A549 (cell line): ENCODE measurements at regions not wholly inside any gene's neighbourhood (a gene's known extent, or its start where the extent isn't known, plus 50 kb on each side); places are given as distances from the start of the nearest gene placed in this dataset.

ENCODE experiments used
- ATAC-seq, 2 experiments: fragments of 200-7000 bp in 1 of 2; fragments of >200 bp in 1 of 2; cut with Nextera tagmentation in 1 of 2; cut with Tn5 transposase in 1 of 2; 3 replicates each; pipeline versions ENCODE4 v1.8.0 to v1.9.1; 2018 to 2020; ENCODE audit warnings: mild to moderate bottlenecking in 1 of 2, moderate library complexity in 1 of 2
- CTCF ChIA-PET: fragments of 300-600 bp; sonication (Branson Sonifier 250); formaldehyde crosslinking; extraction: SDS; loops from one replicate; lab custom pipeline; 2021; ENCODE audit warnings: antibody characterized with exemption, inconsistent platforms; lab: Yijun Ruan, JAX
- POLR2A ChIA-PET: fragments of 350-600 bp; formaldehyde crosslinking; extraction: SDS; loops from one replicate; lab custom pipeline; 2021; ENCODE audit warnings: antibody characterized with exemption, inconsistent platforms; lab: Yijun Ruan, JAX
- DNase-seq, 2 experiments: peaks; one replicate each; pipeline versions ENCODE4 v3.0.0 to v3.0.0-alpha.2; 2011 to 2016; ENCODE audit warnings: low read depth in 1 of 2, low spot score in 1 of 2
- FAIRE-seq: peaks from 2 replicates; lab custom pipeline; 2011; peaks lifted over from hg19 to GRCh38; lab: Jason Lieb, UNC
- H3K27ac ChIP-seq, 2 experiments: fragments of >200 bp; sonication (Bioruptor Twin); formaldehyde crosslinking; 3 replicates each; pipeline ENCODE4 v1.5.1; 2016 to 2017
- H3K4me1 ChIP-seq: fragments of >200 bp; sonication (Bioruptor Twin); formaldehyde crosslinking; 3 replicates; pipeline ENCODE4 v1.6.1; 2016
- H3K4me2 ChIP-seq: fragments of >200 bp; sonication (Bioruptor Twin); formaldehyde crosslinking; 3 replicates; pipeline ENCODE4 v1.6.1; 2016
- H3K4me3 ChIP-seq: fragments of >200 bp; sonication (Bioruptor Twin); formaldehyde crosslinking; 3 replicates; pipeline ENCODE4 v1.5.1; 2016
- H3K9me3 ChIP-seq: fragments of >200 bp; sonication (Bioruptor Twin); formaldehyde crosslinking; 3 replicates; pipeline ENCODE4 v1.6.1; 2016
- CTCF ChIP-seq: fragments of >200 bp; sonication (Bioruptor Twin); formaldehyde crosslinking; IDR thresholded peaks from 3 replicates; pipeline ENCODE4 v1.5.1; 2016
- E2F6 ChIP-seq: IDR thresholded peaks from 2 replicates; pipeline ENCODE4 v1.6.1; 2012; ENCODE audit warnings: low read depth, borderline replicate concordance
- EHMT2 ChIP-seq: fragments of 200-600 bp; sonication (generic); IDR thresholded peaks from 2 replicates; pipeline ENCODE4 v1.6.1; 2016; ENCODE audit warnings: antibody characterized with exemption, low read depth, mild to moderate bottlenecking, moderate library complexity
- ELK1 ChIP-seq: fragments of 150-350 bp; IDR thresholded peaks from 2 replicates; pipeline ENCODE4 v1.6.1; 2014; ENCODE audit warnings: low read depth, mild to moderate bottlenecking, low read length
- EP300 ChIP-seq, 2 experiments: fragments of >200 bp; sonication (Bioruptor Twin); formaldehyde crosslinking; IDR thresholded peaks; 2 replicates in 1 of 2; 3 replicates in 1 of 2; pipeline ENCODE4 v1.6.1; 2016 to 2017
- HES2 ChIP-seq: fragments of >200 bp; sonication (Bioruptor Twin); formaldehyde crosslinking; IDR thresholded peaks from 2 replicates; pipeline ENCODE4 v1.6.1; 2016
- HOXA7 ChIP-seq: fragments of 250-450 bp; sonication (Bioruptor Pico); IDR thresholded peaks from 2 replicates; pipeline ENCODE4 v1.5.0; 2020; ENCODE audit warnings: mild to moderate bottlenecking, moderate library complexity
- KDM1A ChIP-seq: fragments of 200-600 bp; sonication (generic); IDR thresholded peaks from 2 replicates; pipeline ENCODE4 v1.6.1; 2016; ENCODE audit warnings: low read depth, mild to moderate bottlenecking
- KDM5A ChIP-seq: fragments of 200-600 bp; sonication (generic); IDR thresholded peaks from 2 replicates; pipeline ENCODE4 v1.6.1; 2016; ENCODE audit warnings: antibody characterized with exemption, mild to moderate bottlenecking
- MAFK ChIP-seq: fragments of 450-650 bp; IDR thresholded peaks from 2 replicates; pipeline ENCODE4 v1.6.1; 2014; ENCODE audit not compliant: partially characterized antibody
- MYC ChIP-seq: IDR thresholded peaks from 2 replicates; pipeline ENCODE4 v1.6.1; 2012; ENCODE audit warnings: mild to moderate bottlenecking, inconsistent platforms, low read length, improper control_type of control experiment, borderline replicate concordance
- NFE2L2 ChIP-seq: fragments of 150-350 bp; conservative IDR thresholded peaks from 2 replicates; pipeline ENCODE4 v1.6.1; 2014; ENCODE audit warnings: low read length
- NPAS2 ChIP-seq: fragments of 250-450 bp; sonication (Bioruptor Pico); IDR thresholded peaks from 2 replicates; pipeline ENCODE4 v1.8.0; 2022; ENCODE audit warnings: mild to moderate bottlenecking, moderate library complexity, borderline replicate concordance
- NR3C1 ChIP-seq: fragments of >200 bp; sonication (Bioruptor Twin); formaldehyde crosslinking; IDR thresholded peaks from 3 replicates; pipeline ENCODE4 v1.6.1; 2017
- PHF8 ChIP-seq: fragments of 200-600 bp; sonication (generic); IDR thresholded peaks from 2 replicates; pipeline ENCODE4 v1.6.1; 2016; ENCODE audit warnings: low read depth, mild to moderate bottlenecking, antibody characterized with exemption, moderate library complexity, borderline replicate concordance
- POLR2A ChIP-seq: IDR thresholded peaks from 2 replicates; pipeline ENCODE4 v1.6.1; 2012; ENCODE audit warnings: mild to moderate bottlenecking, low read length
- RARB ChIP-seq: fragments of 250-450 bp; sonication (Bioruptor Pico); IDR thresholded peaks from 2 replicates; pipeline ENCODE4 v1.8.0; 2021; ENCODE audit warnings: mild to moderate bottlenecking, moderate library complexity
- SREBF2 ChIP-seq: fragments of 450-650 bp; IDR thresholded peaks from 2 replicates; pipeline ENCODE4 v1.6.1; 2014; ENCODE audit warnings: mild to moderate bottlenecking, moderate library complexity
- TP53 ChIP-seq: fragments of 250-450 bp; sonication (Bioruptor Pico); IDR thresholded peaks from 2 replicates; pipeline ENCODE4 v1.5.0; 2021; ENCODE audit warnings: mild to moderate bottlenecking, moderate library complexity
- USF2 ChIP-seq: fragments of 450-650 bp; IDR thresholded peaks from 2 replicates; pipeline ENCODE4 v1.6.1; 2014; ENCODE audit warnings: antibody characterized with exemption
- WGBS: methylation state at CpG from one replicate; pipeline ENCODE4 v1.1.6; 2017; ENCODE audit errors: missing lambda C conversion rate; 5-methylcytosine and 5-hydroxymethylcytosine counted together

- no peak overlapping the region for H3K4me3 ChIP-seq
- no peaks in the 10 kb centered on the region for H3K9me3 ChIP-seq
- no peak overlapping the region for H3K4me2 ChIP-seq
- peak in 1 of 2 experiments; percentile 32 for DNase-seq
- no peak for FAIRE-seq
- ATAC-seq = no peak; a peak in 1 of 6 replicates
- whole genome bisulfite sequencing = 89% methylated on average over 10 of the region's 17 CpGs
- ChIA-PET CTCF (interaction anchor here (1.3 to 6.2 kb wide), 6 partner anchors 22 to 270 kb away, joined by 3 to 59 read pairs (median 6); no protein-coding TSS in a partner anchor), POLR2A (interaction anchor here (0.8 kb wide), 1 partner anchor 187 kb away, joined by 3 read pairs; no protein-coding TSS in a partner anchor)
- H3K27ac ChIP-seq = peak overlapping the region in 1 of 2 experiments; percentile 1; a peak in 1 of 6 replicates
- H3K4me1 ChIP-seq = no peaks in the 10 kb centered on the region
- TF ChIP-seq KDM5A (no peak), MAFK (no peak), HES2 (no peak), E2F6 (no peak), NR3C1 (no peak), MYC (no peak), POLR2A (no peak), HOXA7 (CRISPR knock-in tag) (no peak), TP53 (CRISPR knock-in tag) (no peak), SREBF2 (no peak), USF2 (no peak), NFE2L2 (no peak), PHF8 (no peak), EHMT2 (no peak), EP300 (IDR thresholded peaks at IDR 0.05) (no peak), RARB (no peak), ELK1 (no peak)
Observed at GRCh38 chr17:77770331-77771105, 188.0 kb upstream of the TNRC6C start.

- Histone ChIP-seq H3K4me2 (no peak overlapping the region), H3K9me3 (no peaks in the 10 kb centered on the region), H3K4me1 (no peaks in the 10 kb centered on the region)
- 83% methylated on average over 14 of the region's 14 CpGs for WGBS
- ChIA-PET CTCF (interaction anchor here (1.0 to 6.2 kb wide), 6 partner anchors 21 to 252 kb away, joined by 3 to 59 read pairs (median 6); no protein-coding TSS in a partner anchor), POLR2A (no interaction called here)
- TF ChIP-seq KDM1A (no peak), USF2 (no peak), CTCF (no peak), NFE2L2 (no peak), NPAS2 (CRISPR knock-in tag) (no peak)
- TF ChIP-seq, all 56 proteins: peak for 0
- no peak overlapping the region for H3K4me3 ChIP-seq
- no peak for DNase-seq
- 0 out of 6 replicates have a peak overlapping the region, but pooled peaks of 1 of the 2 experiments have one; percentile 10 for H3K27ac ChIP-seq
- no peak for ATAC-seq
- FAIRE-seq = no peak
Observed at GRCh38 chr17:77771145-77771544, 187.4 kb upstream of the TNRC6C start.
